ENCODE measurements at regions not wholly inside any gene's neighbourhood (a gene's known extent, or its start where the extent isn't known, plus 50 kb on each side); places are given as distances from the start of the nearest gene placed in this dataset.
A peak's percentile ranks its signal among the peaks of the same experiment; 100 is the strongest.

DNA sequence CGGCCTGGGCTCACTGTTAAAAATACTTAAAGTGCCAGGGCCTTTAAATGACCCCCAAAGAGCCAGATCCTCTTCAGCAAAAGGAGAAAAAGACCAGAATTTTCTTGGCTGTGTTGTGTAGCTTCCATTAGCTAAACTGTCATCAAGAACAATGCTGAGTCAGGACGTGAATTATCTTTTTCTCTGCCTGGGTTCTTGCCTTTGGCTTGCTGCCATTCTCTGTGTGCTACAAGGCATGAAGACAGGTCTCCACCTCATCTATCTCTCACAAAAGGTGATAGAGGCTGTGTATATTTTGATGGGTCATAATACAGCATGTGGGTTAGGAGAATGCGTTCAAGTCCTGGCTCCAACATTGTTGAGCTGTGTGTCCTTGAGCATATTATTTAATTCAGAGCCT lies 52.4 kb upstream of the SELENOK start:
- DNase-seq = no peak

DNA sequence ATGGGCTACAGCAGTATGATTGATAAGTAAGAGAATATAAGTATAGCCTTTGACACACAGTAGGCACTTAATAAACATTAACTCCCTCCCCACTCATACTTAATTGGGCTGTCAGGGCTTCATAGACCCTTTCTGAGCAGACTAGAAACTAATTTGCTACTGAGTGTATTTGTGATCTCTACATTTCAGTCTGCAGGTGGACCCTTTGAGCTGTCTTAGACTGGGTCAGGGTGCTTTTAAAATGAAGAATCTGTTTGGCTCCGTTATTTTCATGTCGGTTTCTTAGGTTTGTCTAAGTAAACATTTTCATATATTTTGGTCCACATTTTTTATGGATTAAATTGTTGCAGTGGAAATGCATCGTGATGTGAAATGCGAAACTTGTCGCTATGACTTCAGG lies 50.3 kb upstream of the SELENOK start:
- peak; percentile 71 for DNase-seq

Data from NCI-H526 treated with DMSO at 0.1 percent for 48 hours (cell line).